Transverse colon (tissue), 3 donors: ENCODE measurements at regions not wholly inside any gene's neighbourhood (a gene's known extent, or its start where the extent isn't known, plus 50 kb on each side); places are given as distances from the start of the nearest gene placed in this dataset.

Experiments
- CTCF ChIP-seq, 5 experiments: fragments of 200-600 bp in 3 of 5; fragments of 450-650 bp in 2 of 5; sonication (generic) in 3 of 5; IDR thresholded peaks; 1 replicate in 2 of 5; 2 replicates in 3 of 5; pipeline ENCODE4 v1.5.1; 2016 to 2017; ENCODE audit warnings: antibody characterized with exemption in 5 of 5, inconsistent platforms in 3 of 5, mild to moderate bottlenecking in 2 of 5, moderate library complexity in 1 of 5
- POLR2A ChIP-seq: fragments of 450-650 bp; IDR thresholded peaks from one replicate; pipeline ENCODE4 v1.6.1; 2016; ENCODE audit warnings: antibody characterized with exemption, mild to moderate bottlenecking, moderate library complexity

GRCh38 chr6:165976684-165977083, 191.0 kb downstream of the TBXT start:
- no peak for TF ChIP-seq POLR2A
- TF ChIP-seq CTCF (IDR thresholded peaks at IDR 0.05): no peak
